WTC11 (cell line): ENCODE measurements at regions not wholly inside any gene's neighbourhood (a gene's known extent, or its start where the extent isn't known, plus 50 kb on each side); places are given as distances from the start of the nearest gene placed in this dataset.

ENCODE experiments used
- ARID4B ChIP-seq: sonication (generic); formaldehyde crosslinking; IDR thresholded peaks from 2 replicates; pipeline ENCODE4 v1.8.0; 2023; ENCODE audit warnings: missing genetic modification reagents, mild to moderate bottlenecking, borderline replicate concordance
- CTCF ChIP-seq: fragments of 200-600 bp; IDR thresholded peaks from 2 replicates; pipeline ENCODE4 v1.8.0; 2022; ENCODE audit warnings: antibody characterized with exemption
- TCF7 ChIP-seq: sonication (generic); formaldehyde crosslinking; IDR thresholded peaks from 2 replicates; pipeline ENCODE4 v1.8.0; 2022; ENCODE audit warnings: mild to moderate bottlenecking, low read depth, missing genetic modification reagents, moderate library complexity
- TP53 ChIP-seq: sonication (generic); formaldehyde crosslinking; IDR thresholded peaks from 2 replicates; pipeline ENCODE4 v1.8.1; 2023; ENCODE audit warnings: mild to moderate bottlenecking, missing genetic modification reagents
- ZNF138 ChIP-seq: sonication (generic); formaldehyde crosslinking; conservative IDR thresholded peaks from 2 replicates; pipeline ENCODE4 v1.8.1; 2022; ENCODE audit warnings: mild to moderate bottlenecking, moderate library complexity, missing genetic modification reagents
- TF ChIP-seq, protein P1 (sequence below): sonication (generic); formaldehyde crosslinking; conservative IDR thresholded peaks from 2 replicates; pipeline ENCODE4 v1.8.1; 2023; ENCODE audit warnings: mild to moderate bottlenecking, low read depth, missing genetic modification reagents, moderate library complexity

DNA sequence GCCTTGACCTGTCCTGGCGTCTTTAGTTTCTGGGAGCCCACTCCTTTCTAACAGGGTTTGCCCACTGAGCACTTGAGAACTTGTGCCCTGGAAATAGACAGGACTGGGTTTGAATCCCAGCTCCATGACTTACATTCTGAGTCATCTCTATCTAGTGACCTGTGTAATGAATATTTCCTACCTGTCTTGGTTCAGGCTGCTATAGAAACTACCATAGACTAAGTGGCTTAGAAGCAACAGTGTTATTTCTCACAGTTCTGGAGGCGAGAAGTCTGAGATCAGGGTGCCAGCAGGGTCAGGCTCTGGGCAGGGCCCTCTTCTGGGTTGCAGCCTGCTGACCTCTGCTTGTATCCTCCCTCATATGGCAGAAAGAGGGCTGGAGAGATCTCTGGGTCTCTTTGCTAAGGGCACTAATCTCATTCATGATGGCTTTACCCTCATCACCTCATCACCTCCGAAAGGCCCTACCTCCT is 110.7 kb upstream of the DHX40 start:
- TF ChIP-seq TP53 (CRISPR knock-in tag), result no peak
- no peak for TF ChIP-seq CTCF
- TF ChIP-seq ARID4B (CRISPR knock-in tag), result no peak
- TF ChIP-seq, protein P1, sequence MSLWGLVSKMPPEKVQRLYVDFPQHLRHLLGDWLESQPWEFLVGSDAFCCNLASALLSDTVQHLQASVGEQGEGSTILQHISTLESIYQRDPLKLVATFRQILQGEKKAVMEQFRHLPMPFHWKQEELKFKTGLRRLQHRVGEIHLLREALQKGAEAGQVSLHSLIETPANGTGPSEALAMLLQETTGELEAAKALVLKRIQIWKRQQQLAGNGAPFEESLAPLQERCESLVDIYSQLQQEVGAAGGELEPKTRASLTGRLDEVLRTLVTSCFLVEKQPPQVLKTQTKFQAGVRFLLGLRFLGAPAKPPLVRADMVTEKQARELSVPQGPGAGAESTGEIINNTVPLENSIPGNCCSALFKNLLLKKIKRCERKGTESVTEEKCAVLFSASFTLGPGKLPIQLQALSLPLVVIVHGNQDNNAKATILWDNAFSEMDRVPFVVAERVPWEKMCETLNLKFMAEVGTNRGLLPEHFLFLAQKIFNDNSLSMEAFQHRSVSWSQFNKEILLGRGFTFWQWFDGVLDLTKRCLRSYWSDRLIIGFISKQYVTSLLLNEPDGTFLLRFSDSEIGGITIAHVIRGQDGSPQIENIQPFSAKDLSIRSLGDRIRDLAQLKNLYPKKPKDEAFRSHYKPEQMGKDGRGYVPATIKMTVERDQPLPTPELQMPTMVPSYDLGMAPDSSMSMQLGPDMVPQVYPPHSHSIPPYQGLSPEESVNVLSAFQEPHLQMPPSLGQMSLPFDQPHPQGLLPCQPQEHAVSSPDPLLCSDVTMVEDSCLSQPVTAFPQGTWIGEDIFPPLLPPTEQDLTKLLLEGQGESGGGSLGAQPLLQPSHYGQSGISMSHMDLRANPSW (CRISPR knock-in tag), result no peak
- TF ChIP-seq ZNF138 (CRISPR knock-in tag), result no peak
- TF ChIP-seq TCF7 (CRISPR knock-in tag), result no peak
